ENCODE measurements at regions not wholly inside any gene's neighbourhood (a gene's known extent, or its start where the extent isn't known, plus 50 kb on each side); places are given as distances from the start of the nearest gene placed in this dataset.
"Not testable (repeated sequence)": the region's sequence is repeated elsewhere in the genome, so short reads cannot be mapped to it uniquely, and the experiment has no call there.

DNA sequence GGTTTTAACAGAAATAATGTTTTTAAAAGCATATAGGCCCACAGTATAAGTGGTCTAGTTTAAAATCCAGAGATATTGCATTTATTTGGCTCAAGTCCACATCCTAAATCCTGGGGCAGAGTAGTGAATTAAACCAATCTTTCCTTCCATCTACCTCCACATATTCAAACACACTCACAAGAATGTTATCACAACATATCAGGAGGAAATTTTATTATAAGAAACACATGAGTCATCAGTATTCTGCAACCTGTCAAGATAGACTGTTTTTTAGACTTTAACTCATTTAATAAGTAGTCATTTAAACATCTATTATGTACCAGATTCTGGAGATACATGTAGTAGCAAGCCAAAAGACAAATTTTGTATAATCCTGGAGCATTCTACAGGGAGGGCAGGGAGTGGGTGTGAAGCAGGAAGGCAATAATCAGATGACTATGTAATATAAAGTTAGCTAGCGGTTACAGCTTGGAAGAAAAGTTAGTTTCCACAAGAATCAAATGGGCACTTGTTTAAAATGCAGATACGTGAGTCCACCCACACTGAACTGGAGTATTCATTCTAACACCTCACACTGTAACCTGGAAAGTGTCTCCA is 187.3 kb upstream of the PIK3R1 start:
- no peak for DNase-seq (ENCODE audit: low read depth in 4 of 4, low spot score in 3 of 4)

- peak in 1 of 4 donors; percentile 15 for DNase-seq (ENCODE audit: low read depth in 4 of 4, low spot score in 3 of 4)
Measured at GRCh38 chr5:68027519-68027918, 188.0 kb upstream of the PIK3R1 start.

DNA sequence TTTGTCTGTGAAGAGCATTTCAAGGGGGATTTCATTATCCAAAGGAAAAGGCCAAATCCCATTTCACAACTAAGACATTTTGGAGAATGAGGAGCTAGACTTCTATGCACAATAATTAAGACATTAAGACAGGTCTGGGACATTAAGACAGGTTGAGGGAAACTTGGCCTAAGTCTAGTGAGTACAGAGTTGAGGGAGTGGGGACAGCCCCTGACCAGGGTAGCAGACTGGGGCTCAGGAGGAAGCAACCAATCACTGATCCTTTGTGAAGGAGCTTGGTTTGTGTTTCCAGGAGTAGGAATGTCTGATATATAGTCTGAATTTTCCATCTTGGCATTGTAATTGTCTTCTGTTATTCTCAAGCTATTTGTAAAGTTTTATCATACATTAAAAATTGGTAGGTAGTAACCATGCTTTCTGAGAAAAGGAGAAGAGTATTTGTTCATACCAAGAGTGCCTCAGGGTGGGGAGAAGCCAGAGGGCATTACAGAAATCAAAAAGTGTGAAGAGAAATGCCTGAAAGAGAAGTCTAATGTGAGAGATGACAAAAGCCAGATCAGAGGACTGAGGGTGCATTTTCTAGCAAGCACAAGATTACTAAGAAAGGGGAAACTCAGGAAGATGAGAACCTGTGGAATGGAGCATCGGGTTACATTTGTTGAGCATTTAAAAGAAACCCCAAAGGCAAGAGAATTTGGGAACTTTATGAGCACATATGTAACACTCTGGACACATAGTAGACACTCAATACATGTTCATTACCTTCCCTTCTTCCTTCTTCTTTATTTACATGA is 189.3 kb upstream of the PIK3R1 start:
- DNase-seq (ENCODE audit: low read depth in 4 of 4, low spot score in 3 of 4) = no peak

DNA sequence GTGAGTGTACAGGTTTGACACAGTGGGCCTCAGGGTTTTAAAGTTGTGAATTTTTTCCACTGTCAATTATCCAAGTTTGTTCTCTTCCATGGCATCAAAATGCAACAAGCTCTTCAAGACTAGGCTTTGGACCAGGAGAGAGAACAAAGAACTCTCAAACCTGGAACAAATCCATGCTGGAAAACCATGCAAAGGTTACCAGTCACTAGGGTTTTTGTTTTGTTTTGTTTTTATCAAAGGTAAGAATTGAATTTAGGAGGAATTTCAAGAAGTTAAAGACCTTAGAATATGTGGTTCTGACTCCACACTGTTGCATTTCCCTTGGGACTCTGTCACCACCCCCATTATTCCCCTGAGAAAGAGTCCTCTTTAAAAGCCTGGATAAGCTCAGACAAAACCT is 191.1 kb upstream of the PIK3R1 start:
- DNase-seq (ENCODE audit: low read depth in 4 of 4, low spot score in 3 of 4) = no peak

DNA sequence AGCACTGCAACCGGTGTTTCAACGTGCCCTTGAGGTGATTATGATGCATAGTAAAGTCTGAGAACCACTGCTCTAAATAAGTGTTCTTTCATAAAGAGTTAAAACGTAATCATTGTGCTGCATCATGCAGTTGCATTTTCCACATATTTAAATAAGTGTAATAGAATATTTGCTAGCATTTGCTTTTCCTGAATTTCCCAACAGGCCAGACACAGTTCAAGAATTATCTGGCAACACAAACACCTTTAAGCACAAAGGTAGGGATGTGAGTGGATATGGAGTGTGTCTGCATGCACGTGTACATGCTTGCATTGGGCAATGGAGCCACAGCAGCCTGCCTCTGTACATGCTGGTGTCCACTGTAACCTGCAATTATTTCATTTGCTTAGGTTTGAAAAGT is 193.6 kb upstream of the PIK3R1 start:
- no peak for DNase-seq (ENCODE audit: low read depth in 4 of 4, low spot score in 3 of 4)

GRCh38 chr5:68021227-68021626 is 194.3 kb upstream of the PIK3R1 start:
- DNase-seq (ENCODE audit: low read depth in 4 of 4, low spot score in 3 of 4) = no peak

DNA sequence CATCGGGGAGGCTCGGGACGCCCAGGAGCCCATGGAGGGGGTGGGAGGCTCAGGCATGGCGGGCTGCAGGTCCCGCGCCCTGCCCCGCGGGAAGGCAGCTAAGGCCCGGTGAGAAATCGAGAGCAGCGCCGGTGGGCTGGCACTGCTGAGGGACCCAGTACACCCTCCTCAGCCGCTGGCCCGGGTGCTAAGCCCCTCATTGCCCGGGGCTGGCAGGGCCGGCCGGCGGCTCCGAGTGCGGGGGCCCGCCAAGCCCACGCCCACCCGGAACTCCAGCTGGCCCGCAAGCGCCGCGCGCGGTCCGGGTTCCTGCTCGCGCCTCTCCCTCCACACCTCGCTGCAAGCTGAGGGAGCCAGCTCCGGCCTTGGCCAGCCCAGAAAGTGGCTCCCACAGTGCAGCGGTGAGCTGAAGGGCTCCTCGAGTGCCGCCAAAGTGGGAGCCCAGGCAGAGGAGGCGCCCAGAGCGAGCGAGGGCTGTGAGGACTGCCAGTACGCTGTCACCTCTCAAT is 195.0 kb upstream of the PIK3R1 start:
- not testable (repeated sequence) for DNase-seq (ENCODE audit: low read depth in 4 of 4, low spot score in 3 of 4)

GRCh38 chr5:68015381-68016302 is 199.9 kb upstream of the PIK3R1 start:
- no peak for DNase-seq (ENCODE audit: low read depth in 4 of 4, low spot score in 3 of 4)

- no peak for DNase-seq (ENCODE audit: low read depth in 4 of 4, low spot score in 3 of 4)
Measured at GRCh38 chr5:68012831-68013230, 202.7 kb upstream of the PIK3R1 start.

GRCh38 chr5:68012429-68012828 is 203.1 kb upstream of the PIK3R1 start:
- no peak for DNase-seq (ENCODE audit: low read depth in 4 of 4, low spot score in 3 of 4)

- DNase-seq (ENCODE audit: low read depth in 4 of 4, low spot score in 3 of 4) = no peak
Measured at GRCh38 chr5:68011801-68012200, 203.8 kb upstream of the PIK3R1 start.

DNA sequence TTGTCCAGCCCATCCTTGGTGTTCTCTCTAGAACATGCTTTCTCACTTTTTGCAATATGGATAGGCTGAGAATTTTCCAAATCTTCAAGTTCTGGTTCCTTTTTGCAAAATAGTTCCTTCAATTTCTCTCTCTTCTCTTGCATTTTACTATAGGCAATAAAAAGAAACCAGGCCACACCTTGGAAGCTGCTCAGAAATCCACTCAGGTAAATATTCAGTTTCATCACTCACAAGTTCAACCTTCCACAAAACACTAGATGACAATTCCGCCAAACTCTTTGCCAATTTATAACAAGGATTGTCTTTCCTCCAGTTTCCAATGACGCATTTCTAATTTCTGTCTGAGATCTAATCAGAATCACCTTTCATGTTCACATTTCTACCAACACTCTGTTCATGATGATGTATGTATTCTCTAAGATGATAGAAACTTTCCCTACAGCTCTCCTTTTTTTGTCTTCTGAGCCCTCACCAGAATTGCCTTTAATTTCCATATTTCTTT is 204.2 kb upstream of the PIK3R1 start:
- DNase-seq (ENCODE audit: low read depth in 4 of 4, low spot score in 3 of 4) = no peak

- DNase-seq (ENCODE audit: low read depth in 4 of 4, low spot score in 3 of 4) = no peak
Measured at GRCh38 chr5:68010740-68011139, 204.8 kb upstream of the PIK3R1 start.

- no peak for DNase-seq (ENCODE audit: low read depth in 4 of 4, low spot score in 3 of 4)
Measured at GRCh38 chr5:68007451-68007850, 208.1 kb upstream of the PIK3R1 start.

DNA sequence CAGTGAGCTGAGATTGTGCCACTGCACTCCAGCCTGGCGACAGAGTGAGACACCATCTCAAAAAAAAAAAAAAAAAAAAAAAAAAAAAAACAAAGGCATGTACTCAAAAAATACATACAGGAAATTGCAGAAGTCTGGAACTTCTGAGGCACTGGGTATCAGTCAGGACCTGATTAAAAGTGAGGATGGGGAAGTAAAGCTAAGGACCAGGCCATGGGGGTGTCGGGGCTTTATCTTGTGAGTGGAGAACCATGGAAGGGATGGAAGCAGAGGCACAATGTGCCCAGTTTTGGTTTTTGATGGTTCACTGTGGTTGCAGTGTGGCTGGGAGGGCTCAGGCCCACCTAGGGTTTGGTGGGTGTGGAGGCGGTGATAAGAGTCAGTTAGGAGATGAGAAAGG is 212.7 kb upstream of the PIK3R1 start:
- no peak for DNase-seq (ENCODE audit: low read depth in 4 of 4, low spot score in 3 of 4)

DNA sequence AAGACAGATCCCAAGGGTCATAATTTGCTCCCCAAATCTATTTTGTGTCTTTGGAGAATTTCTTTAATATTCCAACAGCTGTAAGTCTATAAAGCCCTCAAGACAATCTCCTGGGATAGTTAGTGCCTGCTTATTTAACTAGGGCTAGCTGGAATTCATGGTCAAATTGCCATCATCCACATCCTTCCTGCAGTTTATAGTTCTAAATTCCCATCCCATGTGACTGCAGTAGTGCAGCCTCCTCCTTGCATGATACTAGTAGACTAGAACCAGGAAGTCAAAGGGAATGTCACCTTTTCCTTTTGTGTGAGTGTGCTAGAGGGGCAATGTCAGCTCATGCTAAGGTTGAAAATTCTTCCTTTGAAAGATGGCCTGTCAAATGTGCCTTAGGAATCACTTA is 214.8 kb upstream of the PIK3R1 start:
- DNase-seq (ENCODE audit: low read depth in 4 of 4, low spot score in 3 of 4) = no peak

GRCh38 chr5:67999391-67999790 is 216.2 kb upstream of the PIK3R1 start:
- no peak for DNase-seq (ENCODE audit: low read depth in 4 of 4, low spot score in 3 of 4)

- DNase-seq (ENCODE audit: low read depth in 4 of 4, low spot score in 3 of 4) = no peak
Measured at GRCh38 chr5:67998709-67999261, 216.8 kb upstream of the PIK3R1 start.

GRCh38 chr5:67997892-67998457 is 217.6 kb upstream of the PIK3R1 start:
- no peak for DNase-seq (ENCODE audit: low read depth in 4 of 4, low spot score in 3 of 4)

DNA sequence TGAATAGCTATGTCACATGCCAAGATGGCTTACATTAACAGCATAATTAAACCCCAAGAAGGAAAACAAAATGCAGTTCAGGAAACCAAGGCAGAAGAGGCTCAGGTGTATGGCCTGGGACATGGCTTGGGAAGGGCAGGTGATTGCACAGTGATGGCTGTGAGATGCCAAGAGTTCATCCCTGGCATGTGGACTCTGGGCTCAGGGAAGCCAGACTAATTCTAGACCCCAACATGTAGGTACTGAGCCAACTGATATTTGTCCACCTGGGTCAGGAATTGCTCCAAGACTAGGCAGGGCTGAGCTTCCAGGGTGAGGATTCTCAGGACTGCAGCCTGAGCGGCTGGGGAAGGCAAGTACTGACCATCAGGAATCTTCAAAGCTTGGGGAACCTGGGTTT is 218.4 kb upstream of the PIK3R1 start:
- DNase-seq (ENCODE audit: low read depth in 4 of 4, low spot score in 3 of 4) = no peak

Data from right renal pelvis (tissue), 4 donors.